GM18505 (cell line): ENCODE measurements at regions not wholly inside any gene's neighbourhood (a gene's known extent, or its start where the extent isn't known, plus 50 kb on each side); places are given as distances from the start of the nearest gene placed in this dataset.
"Not testable (repeated sequence)": the region's sequence is repeated elsewhere in the genome, so short reads cannot be mapped to it uniquely, and the experiment has no call there.

Experiments
- ATAC-seq: cut with Tn5 transposase; IDR thresholded peaks from one replicate; pipeline ENCODE4 v1.9.1; 2021; ENCODE audit not compliant: unreplicated experiment
- POLR2A ChIP-seq: IDR thresholded peaks from 4 replicates; pipeline ENCODE4 v1.6.1; 2011; ENCODE audit warnings: borderline replicate concordance; ENCODE audit not compliant: insufficient read depth, insufficient read length; ENCODE audit errors: extremely low read depth

DNA sequence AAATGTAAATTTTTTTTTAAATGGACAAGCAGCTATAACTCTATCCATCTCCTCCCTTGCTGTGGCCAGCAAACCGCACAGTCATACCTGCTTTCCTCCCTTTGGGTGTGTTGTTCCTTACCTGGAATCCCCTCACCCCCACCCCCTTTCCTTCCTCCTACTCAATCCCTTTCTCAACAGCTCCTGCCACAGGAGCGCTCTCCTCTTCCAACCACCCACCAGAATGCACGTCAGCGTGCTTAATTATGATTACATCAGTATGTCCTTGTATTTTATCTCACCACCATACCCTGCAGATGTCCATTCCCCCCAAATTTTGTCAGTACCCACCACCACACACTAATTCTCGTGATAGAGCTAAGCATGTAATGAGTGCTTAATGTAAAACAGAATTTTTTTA lies 60.9 kb upstream of the LMO2 start:
- ATAC-seq: no peak
- no peak for TF ChIP-seq POLR2A

GRCh38 chr11:33949252-33949913 lies 57.5 kb upstream of the LMO2 start:
- no peak for ATAC-seq

DNA sequence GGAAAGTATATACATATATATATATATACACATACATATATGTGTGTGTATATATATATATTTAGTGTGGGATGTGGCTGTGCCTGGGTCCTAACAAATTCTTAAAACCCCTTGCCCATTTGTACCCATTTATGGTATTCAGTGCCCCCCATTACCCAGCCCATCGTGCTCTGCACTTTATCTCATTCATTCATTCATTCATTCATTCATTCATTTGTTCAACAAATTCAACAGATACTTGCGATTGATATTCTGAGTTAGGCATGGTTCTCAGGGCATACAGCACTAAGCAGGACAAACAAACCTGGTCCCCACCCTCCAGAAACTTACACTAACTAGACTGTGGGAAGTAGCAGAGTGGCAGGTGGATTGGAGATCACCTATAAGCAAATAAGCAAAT lies 56.6 kb upstream of the LMO2 start:
- no peak for TF ChIP-seq POLR2A
- ATAC-seq: no peak

More at GRCh38 chr11:33949252-33949913, 57.5 kb upstream of the LMO2 start:
- TF ChIP-seq POLR2A: no peak

DNA sequence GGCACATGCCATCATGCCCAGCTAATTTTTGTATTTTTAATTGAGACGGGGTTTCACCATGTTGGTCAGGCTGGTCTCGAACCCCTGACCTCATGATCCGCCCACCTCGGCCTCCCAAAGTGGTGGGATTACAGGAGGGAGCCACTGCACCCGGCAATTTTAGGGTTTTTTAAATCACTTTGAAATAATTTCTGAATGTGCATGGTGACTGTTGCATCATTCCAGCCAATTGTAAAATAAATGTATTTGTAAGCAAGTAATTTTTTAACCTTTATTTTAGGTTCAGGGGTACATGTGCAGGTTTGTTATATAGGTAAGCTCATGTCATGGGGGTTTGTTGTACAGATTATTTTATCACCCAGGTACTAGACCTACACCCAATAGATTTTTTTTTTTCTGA lies 56.0 kb upstream of the LMO2 start:
- ATAC-seq: not testable (repeated sequence)

GRCh38 chr11:33946930-33947329 lies 55.1 kb upstream of the LMO2 start:
- no peak for TF ChIP-seq POLR2A
- ATAC-seq: no peak

GRCh38 chr11:33945481-33946268 lies 53.8 kb upstream of the LMO2 start:
- TF ChIP-seq POLR2A: no peak
- no peak for ATAC-seq

DNA sequence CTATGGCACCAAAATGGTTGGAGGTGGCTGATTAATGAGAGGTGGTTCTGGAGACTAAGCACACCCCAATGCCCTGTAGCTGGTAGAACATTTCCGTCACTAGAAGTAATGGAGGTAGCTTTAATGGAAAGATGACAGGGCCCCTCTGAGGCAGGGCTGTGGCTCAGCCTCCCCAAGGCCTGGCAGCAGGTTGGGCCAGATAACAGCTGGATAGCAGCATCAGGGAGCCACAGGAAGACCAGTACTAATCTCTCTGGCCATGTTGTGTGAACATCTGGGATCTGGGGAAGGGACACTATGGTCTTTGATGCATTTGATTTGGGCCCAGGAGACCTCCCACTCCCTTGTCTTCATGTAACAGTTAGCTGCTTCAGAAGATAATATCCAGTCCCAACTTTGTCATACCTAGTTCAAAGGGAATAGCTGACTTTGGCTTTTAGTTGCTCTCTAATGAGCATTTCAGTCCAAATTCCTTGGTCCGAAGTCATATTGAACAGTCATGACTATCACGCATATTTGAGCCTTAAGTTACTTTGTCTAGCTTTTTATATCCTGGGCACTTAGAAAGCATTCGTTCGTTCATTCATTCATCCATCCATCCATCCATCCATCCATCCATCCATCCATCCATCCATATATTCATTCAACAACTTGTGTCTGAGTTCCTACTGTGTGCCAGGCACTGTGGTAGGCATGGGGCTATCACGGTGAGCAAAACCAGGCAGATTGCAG lies 53.0 kb upstream of the LMO2 start:
- no peak for ATAC-seq
- TF ChIP-seq POLR2A: no peak

DNA sequence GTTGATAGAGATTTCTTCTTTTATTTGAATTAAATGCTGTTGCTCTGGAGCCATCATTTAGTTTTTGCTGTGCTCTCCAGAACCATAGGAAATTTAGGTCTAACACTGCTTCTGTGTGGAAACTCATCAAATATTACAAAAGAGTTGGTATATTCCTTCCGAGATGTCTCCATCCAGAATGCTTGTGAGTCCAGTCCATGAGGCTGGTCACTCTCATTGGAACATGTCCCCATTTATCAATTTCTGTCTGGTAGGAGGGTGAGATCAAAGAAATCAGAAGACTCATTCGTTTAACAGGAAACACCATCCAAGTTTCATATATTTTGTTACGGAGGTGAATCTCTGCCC lies 52.4 kb upstream of the LMO2 start:
- ATAC-seq: no peak
- no peak for TF ChIP-seq POLR2A

GRCh38 chr11:33942954-33943353 lies 51.1 kb upstream of the LMO2 start:
- ATAC-seq: peak; percentile 65

GRCh38 chr11:33941637-33942160 lies 49.8 kb upstream of the LMO2 start:
- ATAC-seq: no peak

More at GRCh38 chr11:33942954-33943353, 51.1 kb upstream of the LMO2 start:
- peak; percentile 56 for TF ChIP-seq POLR2A

More at GRCh38 chr11:33941637-33942160, 49.8 kb upstream of the LMO2 start:
- peak; percentile 47 for TF ChIP-seq POLR2A
